Muscle of arm (tissue), 1 donor: ENCODE measurements at regions not wholly inside any gene's neighbourhood (a gene's known extent, or its start where the extent isn't known, plus 50 kb on each side); places are given as distances from the start of the nearest gene placed in this dataset.
A peak's percentile ranks its signal among the peaks of the same experiment; 100 is the strongest.

Experiments
- DNase-seq: peaks from one replicate; pipeline ENCODE4 v3.0.0-alpha.2; 2013

DNA sequence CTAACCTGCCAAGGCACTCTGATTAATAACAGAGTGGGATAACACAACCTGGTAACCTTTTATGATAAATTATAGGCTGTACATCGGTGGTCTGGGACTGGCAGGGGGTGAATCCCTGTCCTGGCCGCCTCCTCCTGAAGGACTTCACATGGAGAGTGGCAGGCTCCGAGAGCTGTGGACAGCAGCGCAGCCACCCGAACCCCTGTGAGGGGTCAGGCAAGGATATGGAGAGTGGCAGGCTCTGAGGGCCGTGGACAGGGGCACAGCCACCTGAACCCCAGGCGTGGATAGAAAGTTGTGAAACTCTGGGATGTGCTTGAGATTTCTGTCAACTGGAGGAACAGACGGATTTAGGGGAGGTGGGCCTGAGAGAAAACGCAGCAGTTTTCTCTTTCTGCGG, 107.0 kb upstream of the MGMT start:
- no peak for DNase-seq

GRCh38 chr10:129361676-129362376, 105.2 kb upstream of the MGMT start:
- DNase-seq, result no peak

GRCh38 chr10:129364949-129365348, 102.1 kb upstream of the MGMT start:
- DNase-seq, result no peak

- no peak for DNase-seq
Observed at GRCh38 chr10:129365767-129366402, 101.2 kb upstream of the MGMT start.

- DNase-seq, result no peak
Observed at GRCh38 chr10:129366450-129366849, 100.6 kb upstream of the MGMT start.

- DNase-seq, result no peak
Observed at GRCh38 chr10:129369566-129369965, 97.5 kb upstream of the MGMT start.

GRCh38 chr10:129371541-129371940, 95.5 kb upstream of the MGMT start:
- no peak for DNase-seq

GRCh38 chr10:129372172-129372571, 94.9 kb upstream of the MGMT start:
- no peak for DNase-seq

DNA sequence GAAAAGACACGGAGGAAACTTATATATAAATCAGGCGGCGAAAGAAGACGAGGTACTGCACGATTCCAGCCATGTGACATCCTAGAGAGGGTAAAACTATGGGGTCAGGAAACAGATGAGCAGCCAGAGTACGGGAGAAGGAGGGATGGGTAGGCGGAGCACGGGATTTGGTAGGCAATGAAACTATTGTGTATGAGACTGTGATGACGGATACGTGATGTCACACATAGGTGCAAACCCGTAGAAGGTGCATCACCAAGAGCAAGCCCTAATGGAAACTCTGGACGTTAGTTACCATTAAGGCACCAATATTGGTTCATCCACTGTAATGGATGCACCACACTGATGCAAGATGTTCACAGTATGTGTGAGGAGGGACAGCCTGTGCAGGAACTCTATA, 93.8 kb upstream of the MGMT start:
- DNase-seq, result no peak

DNA sequence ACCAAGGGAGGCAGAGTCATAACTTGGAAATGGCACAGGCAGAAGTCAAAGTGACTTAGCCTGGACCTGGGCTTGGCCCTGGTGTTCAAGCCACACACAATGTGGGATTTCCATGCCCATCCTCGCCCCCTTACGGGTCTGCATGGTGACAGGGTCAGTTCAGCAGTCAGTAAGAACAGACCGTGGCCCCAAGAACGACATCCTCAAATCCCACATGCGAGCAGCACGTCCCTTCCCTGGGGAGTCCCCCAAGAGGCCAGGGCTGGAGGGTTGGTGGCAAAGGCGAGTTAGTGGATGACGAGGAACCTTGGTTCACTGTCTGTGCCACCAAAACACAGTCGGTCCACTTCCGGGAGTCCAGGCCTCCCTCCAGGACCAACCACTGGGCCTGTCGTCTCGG, 93.3 kb upstream of the MGMT start:
- DNase-seq, result no peak

DNA sequence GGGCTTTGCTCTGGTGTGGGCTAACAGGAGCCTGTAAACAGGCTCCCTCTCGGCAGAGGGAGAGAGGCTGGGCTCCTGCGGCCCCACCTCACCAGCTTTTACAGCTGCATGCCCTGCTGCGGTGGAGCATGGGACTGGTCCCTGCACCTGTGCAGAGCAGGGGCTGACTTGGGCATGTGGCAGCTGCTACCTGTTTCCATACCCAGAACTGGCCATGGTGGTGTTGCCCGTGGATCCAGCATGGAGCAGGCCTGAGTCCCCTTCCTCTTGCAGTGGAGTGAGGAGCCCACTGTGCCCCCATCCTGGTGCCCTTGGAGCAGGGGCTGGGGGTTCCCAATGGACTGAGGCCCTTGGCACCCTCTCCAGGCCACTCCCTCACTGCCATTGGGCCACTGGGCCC, 91.9 kb upstream of the MGMT start:
- no peak for DNase-seq

GRCh38 chr10:129375912-129376311, 91.1 kb upstream of the MGMT start:
- DNase-seq, result no peak

- no peak for DNase-seq
Observed at GRCh38 chr10:129380279-129380678, 86.8 kb upstream of the MGMT start.

GRCh38 chr10:129381741-129382140, 85.3 kb upstream of the MGMT start:
- DNase-seq, result peak; percentile 53

DNA sequence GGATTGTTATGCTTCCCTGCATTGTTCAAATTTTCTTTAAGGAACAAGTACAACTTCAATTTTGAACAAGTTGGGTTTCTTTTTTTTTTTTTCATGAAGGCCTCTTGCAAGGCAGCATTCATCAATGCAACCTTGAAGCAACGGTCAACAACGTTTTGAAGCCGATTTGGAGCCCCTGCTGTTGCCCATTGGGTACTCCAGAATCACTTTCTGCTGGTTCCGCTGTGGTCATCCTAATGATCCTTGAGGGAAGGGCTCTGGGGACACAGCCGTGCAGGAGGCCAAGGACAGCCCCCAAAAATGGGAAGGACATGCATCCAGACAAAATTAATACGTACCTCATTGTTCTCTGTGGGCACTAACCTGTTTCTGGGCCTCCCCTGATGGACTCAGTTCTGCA, 84.6 kb upstream of the MGMT start:
- DNase-seq, result no peak

DNA sequence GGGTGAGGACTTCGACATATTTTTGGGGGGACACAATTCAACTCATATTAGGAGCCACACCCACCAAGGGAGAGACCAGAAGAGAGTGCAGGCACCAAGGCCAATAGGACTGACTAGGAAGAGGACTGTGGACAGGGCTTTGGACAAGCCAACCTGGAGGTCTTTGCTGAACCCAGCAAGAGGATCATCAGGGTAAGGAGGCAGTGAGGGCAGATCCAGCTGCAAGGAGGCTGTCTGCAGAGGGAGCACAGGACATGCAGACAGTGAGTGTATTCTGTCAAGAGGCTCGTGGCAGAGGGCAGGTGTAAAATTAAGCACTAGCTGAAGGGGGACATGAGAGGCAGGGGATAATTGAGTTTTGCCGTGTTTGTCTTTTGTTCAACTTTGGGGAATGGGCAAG, 83.4 kb upstream of the MGMT start:
- DNase-seq, result no peak

GRCh38 chr10:129385600-129385999, 81.4 kb upstream of the MGMT start:
- DNase-seq, result no peak

DNA sequence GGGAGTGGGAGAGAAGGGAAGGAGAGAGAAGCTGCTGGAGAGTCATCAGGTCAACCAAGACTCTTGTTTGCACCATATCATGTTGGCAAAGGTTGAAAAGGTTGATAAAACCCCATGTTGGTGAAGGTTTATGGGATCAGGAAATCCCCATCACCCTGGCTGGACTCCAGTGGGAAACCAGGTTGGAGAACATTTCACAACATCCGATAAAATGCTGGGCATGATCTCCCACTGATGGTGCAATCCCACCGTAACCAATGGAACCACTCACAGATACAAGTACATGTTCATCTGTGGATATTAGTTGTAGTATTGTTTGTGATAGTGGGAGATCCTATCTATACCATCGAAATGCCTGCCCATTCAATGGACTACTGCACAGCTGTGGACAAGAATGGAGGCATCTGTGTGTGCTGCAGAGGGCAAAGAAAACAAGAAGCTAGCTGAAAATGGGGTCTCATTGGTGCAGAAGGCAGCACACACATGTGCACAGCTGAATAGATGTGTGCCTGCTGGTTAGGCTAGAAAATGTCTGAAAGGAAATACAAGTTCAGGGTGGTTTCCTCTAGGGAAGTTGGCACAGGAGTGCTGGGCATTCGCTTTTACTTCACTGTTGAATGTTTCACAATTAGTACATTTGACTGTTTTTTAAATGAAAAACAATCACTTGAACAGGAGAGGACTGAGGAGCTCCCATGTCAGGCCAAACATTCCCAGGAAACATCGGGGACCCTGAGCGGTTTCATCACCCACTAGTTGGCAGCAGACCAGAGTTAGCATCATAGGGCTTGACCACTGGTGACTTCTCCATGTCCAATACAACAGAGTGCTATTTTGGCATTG, 80.4 kb upstream of the MGMT start:
- no peak for DNase-seq

DNA sequence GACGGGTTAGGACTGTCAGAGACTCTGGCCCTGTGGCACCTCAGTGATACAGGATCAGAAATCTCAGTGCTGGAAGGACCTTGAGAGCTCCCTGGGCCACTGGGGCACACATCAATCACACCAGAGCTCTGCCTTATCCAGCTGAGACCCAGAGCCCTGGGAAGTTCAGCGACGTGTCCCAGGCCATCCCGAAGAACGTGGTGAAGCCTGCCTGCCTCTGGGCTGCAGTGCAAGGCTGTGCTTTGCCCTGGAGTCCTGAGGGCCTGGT, 79.8 kb upstream of the MGMT start:
- DNase-seq, result no peak

DNA sequence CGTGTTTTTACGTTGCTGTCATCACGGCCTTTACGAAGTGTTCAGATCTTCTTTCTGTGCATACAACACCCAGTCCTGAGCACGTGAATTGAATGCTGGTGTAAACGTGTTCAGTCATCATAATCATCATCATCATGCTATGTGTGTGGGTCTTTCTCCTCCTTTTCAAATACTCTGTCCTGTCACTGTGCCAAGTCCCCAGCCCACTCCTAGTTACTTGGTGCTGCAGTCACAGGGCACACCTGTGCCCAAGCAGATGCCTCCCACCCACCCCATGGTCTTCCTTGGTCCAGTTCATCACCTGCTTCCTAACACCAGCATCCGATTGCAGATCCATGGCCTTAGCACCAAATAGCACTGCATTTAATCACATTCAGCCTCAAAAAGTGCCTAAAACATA, 78.6 kb upstream of the MGMT start:
- DNase-seq, result no peak

DNA sequence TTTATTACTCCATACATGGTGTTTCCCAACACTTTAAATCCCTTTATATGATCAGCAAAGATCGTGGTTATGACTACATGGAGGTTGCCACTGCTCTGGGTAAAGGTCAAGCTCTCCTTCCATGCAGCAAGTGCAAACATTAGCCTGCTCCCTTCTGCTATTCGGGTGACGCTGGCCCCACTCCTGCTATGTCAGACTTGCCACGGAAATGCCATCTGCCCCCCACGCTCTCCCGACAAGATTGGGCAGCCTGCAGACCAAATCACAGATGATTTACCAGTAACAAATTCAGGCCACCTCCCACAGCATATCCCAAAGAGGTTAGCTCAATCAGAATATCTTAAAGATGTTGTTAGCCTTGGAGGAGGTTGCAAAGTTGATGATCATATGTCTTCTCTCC, 77.8 kb upstream of the MGMT start:
- DNase-seq, result no peak

DNA sequence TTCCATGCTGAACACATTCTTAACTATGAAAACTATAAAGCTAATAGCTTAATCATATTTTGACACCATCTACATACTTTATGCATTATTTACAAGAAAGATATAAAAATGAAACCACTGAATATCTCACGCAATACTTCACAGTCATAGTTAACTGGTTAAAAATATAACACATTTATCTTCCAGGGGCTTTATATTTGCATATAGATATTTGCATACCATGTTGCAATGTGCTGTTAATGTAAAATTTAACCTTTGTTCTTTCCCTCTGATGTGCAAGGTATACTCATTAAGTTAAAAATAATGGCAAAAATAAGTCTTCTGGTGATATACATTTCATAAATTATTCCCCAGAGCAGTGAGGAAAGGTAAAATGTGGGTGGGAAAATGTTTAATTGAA, 76.9 kb upstream of the MGMT start:
- DNase-seq, result no peak

- DNase-seq, result no peak
Observed at GRCh38 chr10:129390726-129391125, 76.3 kb upstream of the MGMT start.
